C4-2B (cell line): ENCODE measurements at regions not wholly inside any gene's neighbourhood (a gene's known extent, or its start where the extent isn't known, plus 50 kb on each side); places are given as distances from the start of the nearest gene placed in this dataset.

Experiments
- H3K27ac ChIP-seq: fragments of 450-650 bp; 2 replicates; pipeline ENCODE4 v1.5.1; 2017
- CTCF ChIP-seq: fragments of 450-650 bp; conservative IDR thresholded peaks from 2 replicates; pipeline ENCODE4 v1.5.1; 2017; ENCODE audit warnings: mild to moderate bottlenecking
- ZFX ChIP-seq: fragments of 450-650 bp; IDR thresholded peaks from 2 replicates; pipeline ENCODE4 v1.6.1; 2017

- no peak for TF ChIP-seq ZFX
- TF ChIP-seq CTCF = no peak
Measured at GRCh38 chr5:143676802-143677201, 135.2 kb upstream of the HMHB1 start.

GRCh38 chr5:143674469-143674786 lies 137.5 kb upstream of the HMHB1 start:
- TF ChIP-seq ZFX (no peak), CTCF (no peak)
- H3K27ac ChIP-seq = no peak overlapping the region

More at GRCh38 chr5:143676802-143677201, 135.2 kb upstream of the HMHB1 start:
- no peak overlapping the region for H3K27ac ChIP-seq

GRCh38 chr5:143673676-143674468 lies 138.1 kb upstream of the HMHB1 start:
- H3K27ac ChIP-seq = no peak overlapping the region
- TF ChIP-seq ZFX = no peak
- no peak for TF ChIP-seq CTCF

- H3K27ac ChIP-seq = no peak overlapping the region
Measured at GRCh38 chr5:143672806-143673205, 139.2 kb upstream of the HMHB1 start.

GRCh38 chr5:143671674-143672569 lies 140.0 kb upstream of the HMHB1 start:
- no peak overlapping the region for H3K27ac ChIP-seq
- TF ChIP-seq ZFX (no peak), CTCF (no peak)

More at GRCh38 chr5:143672806-143673205, 139.2 kb upstream of the HMHB1 start:
- TF ChIP-seq CTCF (no peak), ZFX (no peak)

GRCh38 chr5:143671021-143671420 lies 140.9 kb upstream of the HMHB1 start:
- no peak for TF ChIP-seq ZFX
- no peak for TF ChIP-seq CTCF
- no peak overlapping the region for H3K27ac ChIP-seq

GRCh38 chr5:143665866-143666265 lies 146.1 kb upstream of the HMHB1 start:
- TF ChIP-seq ZFX (no peak), CTCF (no peak)

More at GRCh38 chr5:143665866-143666265, 146.1 kb upstream of the HMHB1 start:
- H3K27ac ChIP-seq = no peak overlapping the region
